Stromal cell of bone marrow (primary cell): ENCODE measurements at regions not wholly inside any gene's neighbourhood (a gene's known extent, or its start where the extent isn't known, plus 50 kb on each side); places are given as distances from the start of the nearest gene placed in this dataset.
"Not testable (repeated sequence)": the region's sequence is repeated elsewhere in the genome, so short reads cannot be mapped to it uniquely, and the experiment has no call there.

Source experiments
- DNase-seq: peaks from one replicate; pipeline ENCODE4 v3.0.0-alpha.2; 2012; ENCODE audit warnings: low read depth

DNA sequence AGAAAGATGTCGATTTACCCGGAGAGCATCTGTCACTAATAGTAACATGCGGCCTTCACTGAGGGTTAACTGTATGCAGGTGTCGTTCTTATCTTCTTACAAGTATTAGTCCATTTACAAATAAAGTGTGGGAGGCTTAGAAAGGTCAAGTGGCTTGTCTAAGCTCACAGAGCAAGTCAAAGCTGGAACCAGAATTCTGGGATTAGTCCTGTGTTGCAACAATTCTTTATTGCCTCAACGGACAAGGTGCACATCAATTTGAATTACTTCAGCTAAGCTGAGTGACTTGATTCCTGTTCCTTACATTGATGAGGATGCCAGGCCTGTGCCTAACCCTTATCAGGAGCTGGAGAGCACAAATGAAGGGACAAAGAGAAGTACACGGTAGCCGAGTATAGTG, 1193.6 kb downstream of the UQCRFS1 start:
- no peak for DNase-seq

- no peak for DNase-seq
Observed at GRCh38 chr19:28018499-28018898, 1194.5 kb downstream of the UQCRFS1 start.

DNA sequence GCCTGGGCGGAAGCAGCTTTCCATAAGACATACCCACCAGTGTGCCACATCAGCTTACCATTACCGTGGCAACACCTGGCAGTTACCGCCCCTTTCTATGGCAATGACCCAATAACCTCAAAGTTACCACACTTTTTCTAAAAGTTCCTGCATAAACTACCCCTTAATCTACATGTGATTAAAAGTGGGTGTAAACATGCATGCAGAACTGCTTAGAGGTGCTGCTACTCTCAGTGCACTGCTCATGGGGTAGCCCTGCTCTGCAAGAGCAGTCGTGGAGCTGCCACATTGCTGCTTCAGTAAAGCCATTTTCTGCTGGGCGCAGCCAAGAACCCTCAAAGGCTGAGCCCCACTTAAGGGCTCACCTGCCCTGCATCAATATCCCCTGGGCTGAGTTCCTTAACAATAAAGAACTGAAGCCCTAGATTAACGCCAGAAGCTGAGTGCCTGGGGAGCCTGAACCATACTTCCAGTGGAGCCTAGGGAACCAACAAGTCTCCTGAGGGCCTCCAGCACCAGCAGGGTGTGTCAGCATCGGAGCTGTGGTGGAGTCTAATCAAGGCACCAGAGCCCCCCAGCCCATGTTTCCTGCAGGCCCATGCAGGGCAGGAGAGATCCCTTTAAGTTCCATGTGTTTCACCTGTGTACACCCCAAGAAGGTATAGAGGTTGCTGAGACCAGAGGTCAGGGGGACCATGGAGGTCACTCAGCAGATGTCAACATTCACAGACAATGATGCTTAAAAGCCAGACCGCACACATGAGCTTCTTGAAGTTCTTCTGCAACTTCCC, 1198.1 kb downstream of the UQCRFS1 start:
- no peak for DNase-seq

DNA sequence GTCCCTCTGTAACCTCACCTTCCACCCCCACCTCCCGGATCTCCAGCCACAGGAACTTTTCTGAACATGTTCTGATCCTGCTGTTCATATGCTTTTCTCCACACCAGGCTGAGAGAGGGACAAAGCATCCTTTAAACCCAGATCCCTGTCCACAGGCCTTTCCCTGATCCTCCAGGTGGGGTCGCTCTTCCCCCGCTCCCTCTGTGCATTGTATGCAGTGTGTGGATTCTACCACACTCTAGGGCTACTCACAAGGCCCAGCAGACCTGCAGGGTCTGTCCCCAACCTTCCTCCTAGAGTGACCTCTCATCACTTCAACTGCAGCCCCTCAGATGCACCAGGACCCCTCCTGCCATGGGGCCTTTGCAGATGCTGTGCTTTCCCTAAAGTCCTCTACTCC, 1200.6 kb downstream of the UQCRFS1 start:
- DNase-seq, result no peak

DNA sequence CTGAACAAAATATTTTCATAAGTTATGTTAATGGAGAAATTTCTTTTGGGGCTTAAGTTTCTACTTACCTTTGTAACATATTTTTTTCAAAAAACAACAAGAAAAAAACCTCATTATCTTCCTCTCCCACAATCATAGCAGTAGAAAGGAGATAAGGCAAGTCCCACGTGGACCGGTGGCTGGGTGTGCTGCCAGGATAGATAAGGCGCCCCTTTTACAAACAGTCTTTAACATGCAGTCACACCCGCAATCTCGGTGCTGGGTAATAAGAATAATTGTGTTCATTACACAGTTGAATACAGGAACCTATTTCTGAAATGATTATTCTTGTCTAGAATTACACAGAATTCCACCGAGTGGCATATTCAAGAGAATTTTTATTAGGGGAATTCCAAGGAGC, 1202.3 kb downstream of the UQCRFS1 start:
- DNase-seq, result no peak

- peak; percentile 31 for DNase-seq
Observed at GRCh38 chr19:28009696-28010095, 1203.3 kb downstream of the UQCRFS1 start.

- DNase-seq, result no peak
Observed at GRCh38 chr19:28008695-28009094, 1204.3 kb downstream of the UQCRFS1 start.

GRCh38 chr19:28003543-28003942, 1209.4 kb downstream of the UQCRFS1 start:
- DNase-seq, result no peak

DNA sequence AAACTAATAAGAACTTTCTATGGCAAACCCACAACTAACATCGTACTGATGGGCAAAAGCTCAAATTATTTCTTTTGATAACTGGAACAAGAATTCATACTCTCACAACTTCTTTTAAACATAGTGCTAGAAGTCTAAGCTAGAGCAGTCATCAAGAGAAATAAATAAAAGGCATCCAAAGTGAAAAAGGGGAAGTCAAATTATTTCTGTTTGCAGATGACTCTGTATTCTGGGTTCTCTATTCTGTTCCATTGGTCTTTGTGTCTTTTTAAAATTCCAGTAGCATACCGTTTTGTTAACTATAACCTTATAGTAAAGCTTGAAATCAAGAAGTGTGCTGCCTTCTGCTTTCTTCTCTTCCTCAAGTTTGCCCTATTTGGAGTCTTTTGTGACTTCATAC, 1215.9 kb downstream of the UQCRFS1 start:
- no peak for DNase-seq

DNA sequence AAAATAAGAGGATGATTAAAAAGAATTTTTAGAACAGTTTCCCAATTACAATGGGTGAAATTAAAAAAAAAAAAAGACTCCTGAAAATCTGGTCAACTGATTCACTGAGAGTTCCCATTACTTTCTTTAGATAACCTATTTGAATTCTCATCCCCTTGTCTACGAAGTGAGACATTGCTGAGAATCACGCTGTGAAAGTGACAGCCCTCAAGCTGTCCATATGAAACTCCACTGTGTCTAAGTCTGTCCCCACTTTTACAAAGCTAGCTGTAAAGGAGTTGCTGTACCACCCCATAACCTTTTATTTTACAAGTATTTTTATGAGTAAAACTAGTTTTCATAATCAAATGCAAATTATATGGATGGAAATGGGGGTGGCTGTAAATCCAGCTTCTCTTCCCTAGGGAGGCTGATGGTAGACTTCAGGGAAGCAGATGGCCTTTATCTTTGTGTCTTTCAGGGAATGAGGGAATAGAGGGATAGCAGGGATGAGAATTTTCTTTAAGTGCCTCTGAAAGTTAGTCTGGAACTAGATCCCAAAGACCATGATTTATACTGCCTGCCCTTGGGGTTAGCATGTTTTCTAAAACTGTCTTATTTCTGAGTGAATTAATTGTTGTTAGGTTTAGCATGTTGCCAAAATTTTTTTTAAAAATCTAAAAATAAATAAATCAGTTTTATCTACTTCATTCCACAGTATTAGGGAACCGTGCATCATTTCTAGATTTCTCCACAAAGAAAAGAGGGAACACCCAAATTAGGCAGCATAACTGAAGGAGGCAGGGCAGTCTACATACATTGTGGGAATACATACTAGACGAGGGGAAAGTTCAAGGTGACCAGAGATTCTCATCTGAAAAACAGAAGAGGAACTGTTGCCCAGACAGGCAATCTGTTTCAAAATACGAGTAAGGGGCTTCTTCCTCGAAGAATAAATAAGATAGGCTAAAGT, 1219.1 kb downstream of the UQCRFS1 start:
- DNase-seq, result no peak

DNA sequence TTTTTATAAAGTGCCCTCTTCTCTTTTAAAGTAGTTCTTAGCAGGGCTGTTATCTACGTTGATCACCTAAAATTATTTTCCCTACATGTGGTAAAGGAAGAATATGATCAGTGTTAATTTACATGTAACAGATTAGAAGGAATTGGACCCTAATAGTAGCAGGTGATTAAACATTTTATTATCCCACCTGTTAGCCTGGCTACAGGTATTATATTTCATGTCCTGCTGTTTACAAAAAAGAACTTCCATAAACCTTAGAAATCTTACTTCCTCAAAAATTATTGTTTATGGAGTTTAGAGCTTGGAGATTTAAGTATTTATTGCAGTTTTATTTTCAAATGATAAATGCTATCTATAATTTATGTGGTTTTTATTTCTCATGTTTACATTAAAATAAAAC, 1226.7 kb downstream of the UQCRFS1 start:
- DNase-seq, result no peak

GRCh38 chr19:27975419-27976005, 1237.4 kb downstream of the UQCRFS1 start:
- DNase-seq, result no peak

DNA sequence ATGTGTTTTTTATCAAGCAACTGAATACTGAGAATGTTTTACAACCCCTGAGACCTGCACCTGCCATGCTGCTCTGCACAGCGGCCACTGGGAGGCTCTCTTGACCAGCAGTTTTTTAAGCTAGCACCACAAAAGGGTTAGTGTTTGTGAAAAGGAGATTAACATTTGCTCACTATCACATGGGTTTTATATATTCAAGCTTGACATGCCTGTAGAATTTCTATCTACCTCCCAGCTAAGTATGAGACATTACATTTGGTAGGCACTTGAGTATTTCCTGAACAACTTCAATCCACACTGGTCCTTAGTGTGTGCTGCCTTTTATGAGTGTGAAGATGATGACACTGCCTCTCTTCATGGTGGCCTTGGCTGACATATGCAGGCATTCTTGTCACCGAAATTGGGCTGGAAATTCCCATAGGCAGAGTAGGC, 1238.9 kb downstream of the UQCRFS1 start:
- peak; percentile 26 for DNase-seq

DNA sequence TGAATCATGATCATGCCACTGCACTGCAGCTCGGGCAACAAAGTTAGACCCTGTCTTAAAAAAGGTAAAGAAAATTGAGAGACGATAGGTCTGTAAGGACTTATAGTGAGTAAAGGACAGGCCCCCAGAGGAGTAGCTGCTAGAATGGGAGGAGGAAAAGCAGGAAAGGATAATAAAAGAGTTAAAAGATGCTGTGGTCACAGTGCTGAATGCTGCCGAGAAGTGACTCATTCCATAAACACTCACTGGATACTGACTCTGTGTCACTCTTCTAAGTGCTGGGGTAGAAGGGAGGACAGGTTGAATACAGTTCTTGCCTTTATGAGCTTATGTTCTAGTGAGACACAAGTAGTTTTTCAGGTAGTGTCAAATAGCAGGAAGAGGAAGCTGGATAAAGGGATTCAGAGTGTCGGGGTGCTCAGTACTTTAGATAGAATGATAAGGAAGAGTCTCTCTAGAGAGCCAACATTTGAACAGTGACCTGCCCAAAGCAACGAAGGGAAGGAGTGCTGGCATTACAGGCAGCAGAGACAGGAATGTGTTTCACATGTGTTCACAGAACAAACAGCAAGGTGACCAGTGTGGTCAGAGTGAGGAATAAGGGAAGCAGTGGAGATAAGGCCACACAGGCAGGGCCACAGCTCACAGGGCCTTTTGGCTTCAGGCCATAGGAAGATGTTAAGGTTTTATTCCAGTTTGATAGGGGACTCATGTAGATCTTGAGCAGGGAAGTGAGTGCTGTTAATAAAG, 1240.5 kb downstream of the UQCRFS1 start:
- peak; percentile 47 for DNase-seq

- no peak for DNase-seq
Observed at GRCh38 chr19:27971869-27972268, 1241.1 kb downstream of the UQCRFS1 start.

DNA sequence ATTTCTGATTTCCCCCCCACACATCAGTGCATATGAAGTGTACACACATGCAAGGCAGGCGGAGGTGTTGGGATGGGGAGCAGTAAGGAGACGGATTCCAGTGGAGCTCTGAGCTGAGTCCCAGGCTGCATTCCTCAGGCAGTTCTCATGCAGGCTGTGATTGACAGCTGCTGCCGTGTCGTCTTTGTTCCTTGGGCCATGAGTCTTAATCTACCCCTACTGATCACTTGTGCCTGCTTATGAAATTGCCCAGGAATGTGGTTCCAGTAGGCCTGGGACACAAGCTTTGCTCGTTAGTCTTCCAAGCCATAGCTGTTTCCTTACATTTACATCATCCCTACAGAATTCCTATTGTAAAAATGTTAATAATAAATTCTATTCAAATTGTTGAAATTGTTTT, 1241.9 kb downstream of the UQCRFS1 start:
- no peak for DNase-seq

GRCh38 chr19:27966390-27966816, 1246.5 kb downstream of the UQCRFS1 start:
- DNase-seq, result no peak

- DNase-seq, result peak; percentile 25
Observed at GRCh38 chr19:27964185-27964584, 1248.8 kb downstream of the UQCRFS1 start.

DNA sequence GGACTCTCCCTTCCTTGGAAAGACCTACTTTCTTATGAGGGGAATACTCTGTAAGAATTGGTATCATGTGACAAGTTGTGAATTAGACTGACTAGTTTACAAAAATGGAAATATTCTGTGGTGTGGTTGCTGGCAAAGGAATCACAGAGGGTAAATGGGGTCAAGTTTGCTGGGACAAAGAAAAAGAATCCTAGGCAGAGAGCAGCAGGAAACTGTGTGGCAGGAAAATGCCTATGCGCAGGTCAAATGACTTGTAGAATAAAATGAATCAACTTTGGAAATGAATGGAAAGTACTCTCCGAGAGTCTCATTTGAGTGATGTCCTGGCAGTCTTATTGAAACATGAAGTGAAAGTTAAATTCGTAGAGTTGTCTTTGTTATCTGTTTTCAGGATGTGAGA, 1250.7 kb downstream of the UQCRFS1 start:
- DNase-seq, result peak; percentile 15

- no peak for DNase-seq
Observed at GRCh38 chr19:27955485-27956480, 1257.2 kb downstream of the UQCRFS1 start.

- DNase-seq, result not testable (repeated sequence)
Observed at GRCh38 chr19:27942607-27943006, 1270.3 kb downstream of the UQCRFS1 start.
